WTC11 (cell line): ENCODE measurements at regions not wholly inside any gene's neighbourhood (a gene's known extent, or its start where the extent isn't known, plus 50 kb on each side); places are given as distances from the start of the nearest gene placed in this dataset.

ENCODE experiments used
- ATAC-seq: fragments of 200-7000 bp; cut with Tn5 transposase; 2 replicates; pipeline ENCODE4 v1.10.0; 2021; ENCODE audit warnings: mild to moderate bottlenecking, moderate library complexity
- CTCF ChIA-PET: fragments of 300-600 bp; sonication (Branson Sonifier 250); formaldehyde crosslinking; loops from one replicate; lab custom pipeline; 2021; ENCODE audit warnings: antibody characterized with exemption; lab: Charles Lee
- POLR2A ChIA-PET: fragments of 350-600 bp; sonication (Branson Sonifier 250); formaldehyde crosslinking; loops from one replicate; lab custom pipeline; 2021; ENCODE audit warnings: antibody characterized with exemption; lab: Charles Lee
- DNase-seq: peaks from one replicate; pipeline ENCODE4 v3.0.0; 2021; ENCODE audit warnings: low spot score
- H3K27ac Mint-ChIP-seq: 2 replicates; pipeline ENCODE4 v1.8.0; 2021; ENCODE audit warnings: mixed read lengths
- H3K27me3 Mint-ChIP-seq: 2 replicates; pipeline ENCODE4 v1.8.0; 2021; ENCODE audit warnings: low read depth, mild to moderate bottlenecking, moderate library complexity, mixed read lengths
- H3K36me3 Mint-ChIP-seq: 2 replicates; pipeline ENCODE4 v1.8.0; 2021; ENCODE audit warnings: mixed read lengths
- H3K4me1 Mint-ChIP-seq: 2 replicates; pipeline ENCODE4 v1.8.0; 2022; ENCODE audit warnings: mixed read lengths
- H3K4me3 Mint-ChIP-seq: 2 replicates; pipeline ENCODE4 v1.8.0; 2021; ENCODE audit warnings: mild to moderate bottlenecking, moderate library complexity, mixed read lengths
- H3K9me3 Mint-ChIP-seq: 2 replicates; pipeline ENCODE4 v1.8.0; 2021; ENCODE audit warnings: mixed read lengths
- ARID4B ChIP-seq: sonication (generic); formaldehyde crosslinking; IDR thresholded peaks from 2 replicates; pipeline ENCODE4 v1.8.0; 2023; ENCODE audit warnings: missing genetic modification reagents, mild to moderate bottlenecking, borderline replicate concordance
- CBFB ChIP-seq: sonication (generic); formaldehyde crosslinking; IDR thresholded peaks from 2 replicates; pipeline ENCODE4 v1.8.1; 2022; ENCODE audit warnings: mild to moderate bottlenecking, low read depth, missing genetic modification reagents
- ERG ChIP-seq: fragments of 250-450 bp; sonication (Bioruptor Pico); IDR thresholded peaks from 2 replicates; pipeline ENCODE4 v1.8.0; 2021; ENCODE audit warnings: mild to moderate bottlenecking
- FOXP1 ChIP-seq: sonication (generic); formaldehyde crosslinking; IDR thresholded peaks from 2 replicates; pipeline ENCODE4 v1.8.0; 2022; ENCODE audit warnings: missing genetic modification reagents, mild to moderate bottlenecking, moderate library complexity, borderline replicate concordance
- JAZF1 ChIP-seq: fragments of 250-450 bp; sonication (Bioruptor Pico); IDR thresholded peaks from 2 replicates; pipeline ENCODE4 v1.9.0; 2021; ENCODE audit warnings: moderate library complexity, mild to moderate bottlenecking, inconsistent platforms
- MAX ChIP-seq: sonication (generic); formaldehyde crosslinking; IDR thresholded peaks from 2 replicates; pipeline ENCODE4 v1.8.0; 2022; ENCODE audit warnings: mild to moderate bottlenecking, missing genetic modification reagents
- NR2C2 ChIP-seq: sonication (generic); formaldehyde crosslinking; IDR thresholded peaks from 2 replicates; pipeline ENCODE4 v1.8.0; 2022; ENCODE audit warnings: mild to moderate bottlenecking, missing genetic modification reagents
- OVOL2 ChIP-seq: fragments of 250-450 bp; sonication (Bioruptor Pico); IDR thresholded peaks from 2 replicates; pipeline ENCODE4 v1.9.0; 2021; ENCODE audit warnings: mild to moderate bottlenecking, borderline replicate concordance
- PRDM15 ChIP-seq: sonication (generic); formaldehyde crosslinking; IDR thresholded peaks from 2 replicates; pipeline ENCODE4 v1.8.0; 2022; ENCODE audit warnings: missing genetic modification reagents
- PREB ChIP-seq: sonication (generic); formaldehyde crosslinking; IDR thresholded peaks from 2 replicates; pipeline ENCODE4 v1.8.1; 2022; ENCODE audit warnings: mild to moderate bottlenecking, missing genetic modification reagents, moderate library complexity, borderline replicate concordance
- PRRX2 ChIP-seq: fragments of 250-450 bp; sonication (Bioruptor Pico); IDR thresholded peaks from 2 replicates; pipeline ENCODE4 v1.8.0; 2021; ENCODE audit warnings: mild to moderate bottlenecking
- SMAD4 ChIP-seq: sonication (generic); formaldehyde crosslinking; IDR thresholded peaks from 2 replicates; pipeline ENCODE4 v1.8.0; 2022; ENCODE audit warnings: mild to moderate bottlenecking, missing genetic modification reagents
- SP1 ChIP-seq: sonication (generic); formaldehyde crosslinking; conservative IDR thresholded peaks from 2 replicates; pipeline ENCODE4 v1.8.1; 2022; ENCODE audit warnings: missing genetic modification reagents
- TEAD4 ChIP-seq: sonication (generic); formaldehyde crosslinking; IDR thresholded peaks from 2 replicates; pipeline ENCODE4 v1.8.0; 2022; ENCODE audit warnings: mild to moderate bottlenecking, missing genetic modification reagents
- USF2 ChIP-seq: sonication (generic); formaldehyde crosslinking; IDR thresholded peaks from 2 replicates; pipeline ENCODE4 v1.8.1; 2023; ENCODE audit warnings: mild to moderate bottlenecking, missing genetic modification reagents, moderate library complexity
- ZBTB43 ChIP-seq: sonication (generic); formaldehyde crosslinking; IDR thresholded peaks from 2 replicates; pipeline ENCODE4 v1.8.1; 2023; ENCODE audit warnings: mild to moderate bottlenecking, missing genetic modification reagents
- ZNF317 ChIP-seq: sonication (generic); formaldehyde crosslinking; IDR thresholded peaks from 2 replicates; pipeline ENCODE4 v1.8.1; 2023; ENCODE audit warnings: low read depth, mild to moderate bottlenecking, moderate library complexity, missing genetic modification reagents, borderline replicate concordance
- ZNF416 ChIP-seq: fragments of 250-450 bp; sonication (Bioruptor Pico); IDR thresholded peaks from 2 replicates; pipeline ENCODE4 v1.9.0; 2021; ENCODE audit warnings: mild to moderate bottlenecking, inconsistent platforms
- ZNF425 ChIP-seq: fragments of 250-450 bp; sonication (Bioruptor Pico); conservative IDR thresholded peaks from 2 replicates; pipeline ENCODE4 v1.9.0; 2021; ENCODE audit warnings: mild to moderate bottlenecking

GRCh38 chr14:87640553-87640952 lies 352.4 kb downstream of the GALC start:
- DNase-seq (no peak), ATAC-seq (no peak)
- TF ChIP-seq ZNF317 (CRISPR knock-in tag), result no peak
- no peak for TF ChIP-seq ARID4B (CRISPR knock-in tag)
- no peak for TF ChIP-seq NR2C2 (CRISPR knock-in tag)
- no peak for TF ChIP-seq ZNF416
- TF ChIP-seq TEAD4 (CRISPR knock-in tag), result no peak
- no peak for TF ChIP-seq ZBTB43 (CRISPR knock-in tag)
- TF ChIP-seq PRRX2 (CRISPR knock-in tag), result no peak
- no peak for TF ChIP-seq MAX (CRISPR knock-in tag)
- TF ChIP-seq USF2 (CRISPR knock-in tag), result no peak
- no peak for TF ChIP-seq ZNF425 (CRISPR knock-in tag)
- TF ChIP-seq ERG (CRISPR knock-in tag), result no peak
- TF ChIP-seq SP1 (CRISPR knock-in tag), result no peak
- TF ChIP-seq PREB (CRISPR knock-in tag), result no peak
- no peak for TF ChIP-seq PRDM15 (CRISPR knock-in tag)
- no peak for TF ChIP-seq FOXP1 (CRISPR knock-in tag)
- TF ChIP-seq OVOL2 (CRISPR knock-in tag), result no peak
- TF ChIP-seq CBFB (CRISPR knock-in tag), result no peak
- TF ChIP-seq JAZF1 (CRISPR knock-in tag), result no peak
- no peak for TF ChIP-seq SMAD4 (CRISPR knock-in tag)
- Mint-ChIP-seq H3K9me3 (no peaks in the 10 kb centered on the region; the same call in 1 of the 2 replicates), H3K36me3 (no peaks in the 10 kb centered on the region), H3K27me3 (no peaks in the 10 kb centered on the region), H3K4me3 (no peak overlapping the region), H3K27ac (no peak overlapping the region), H3K4me1 (no peaks in the 10 kb centered on the region)
- ChIA-PET POLR2A (no interaction called here), CTCF (no interaction called here)
